Stomach smooth muscle (tissue), 2 donors: ENCODE measurements at regions not wholly inside any gene's neighbourhood (a gene's known extent, or its start where the extent isn't known, plus 50 kb on each side); places are given as distances from the start of the nearest gene placed in this dataset.

Experiments
- H3K27ac ChIP-seq: one replicate; pipeline ENCODE4 v1.7.0; 2013; ENCODE audit warnings: mild to moderate bottlenecking, low read length, inconsistent platforms
- H3K27me3 ChIP-seq, 2 donors: one replicate each; pipeline ENCODE4 v1.7.0; 2013; ENCODE audit warnings: low read length in 2 of 2; ENCODE audit not compliant: insufficient read depth in 2 of 2, control insufficient read depth in 1 of 2
- H3K36me3 ChIP-seq, 2 donors: one replicate each; pipeline ENCODE4 v1.7.0; 2013; ENCODE audit warnings: low read length in 2 of 2; ENCODE audit not compliant: control insufficient read depth in 2 of 2, insufficient read depth in 2 of 2
- H3K4me1 ChIP-seq: one replicate; pipeline ENCODE4 v1.7.0; 2013; ENCODE audit warnings: low read length; ENCODE audit not compliant: control insufficient read depth, insufficient read depth
- H3K4me3 ChIP-seq, 2 donors: one replicate each; pipeline ENCODE4 v1.7.0; 2013; ENCODE audit warnings: low read length in 2 of 2
- H3K9ac ChIP-seq, 2 donors: one replicate each; pipeline ENCODE4 v1.7.0; 2013; ENCODE audit warnings: low read length in 2 of 2, mild to moderate bottlenecking in 1 of 2
- H3K9me3 ChIP-seq, 2 donors: one replicate each; pipeline ENCODE4 v1.7.0; 2013; ENCODE audit warnings: low read length in 2 of 2; ENCODE audit not compliant: control insufficient read depth in 2 of 2
- donor health status: healthy.
- donor health status: Pancreatic carcinoma.

GRCh38 chr11:29029452-29029851, 921.3 kb downstream of the METTL15 start:
- Histone ChIP-seq H3K4me1 (no peaks in the 10 kb centered on the region), H3K27ac (no peak overlapping the region), H3K4me3 (no peak overlapping the region), H3K27me3 (no peaks in the 10 kb centered on the region), H3K9ac (no peak overlapping the region), H3K9me3 (peaks cover 2 to 4% of the 10 kb centered on the region in 2 donors), H3K36me3 (no peaks in the 10 kb centered on the region)

GRCh38 chr11:29027436-29027835, 919.2 kb downstream of the METTL15 start:
- no peak overlapping the region for H3K9ac ChIP-seq
- H3K27me3 ChIP-seq: no peaks in the 10 kb centered on the region
- no peaks in the 10 kb centered on the region for H3K4me1 ChIP-seq
- no peak overlapping the region for H3K27ac ChIP-seq
- no peak overlapping the region for H3K4me3 ChIP-seq
- peaks cover 2 to 4% of the 10 kb centered on the region in 2 donors for H3K9me3 ChIP-seq
- H3K36me3 ChIP-seq: no peaks in the 10 kb centered on the region

GRCh38 chr11:29026286-29026685, 918.1 kb downstream of the METTL15 start:
- Histone ChIP-seq H3K4me1 (no peaks in the 10 kb centered on the region), H3K9ac (no peak overlapping the region), H3K9me3 (peaks cover 2 to 4% of the 10 kb centered on the region in 2 donors), H3K27ac (no peak overlapping the region), H3K27me3 (no peaks in the 10 kb centered on the region), H3K36me3 (no peaks in the 10 kb centered on the region), H3K4me3 (no peak overlapping the region)

DNA sequence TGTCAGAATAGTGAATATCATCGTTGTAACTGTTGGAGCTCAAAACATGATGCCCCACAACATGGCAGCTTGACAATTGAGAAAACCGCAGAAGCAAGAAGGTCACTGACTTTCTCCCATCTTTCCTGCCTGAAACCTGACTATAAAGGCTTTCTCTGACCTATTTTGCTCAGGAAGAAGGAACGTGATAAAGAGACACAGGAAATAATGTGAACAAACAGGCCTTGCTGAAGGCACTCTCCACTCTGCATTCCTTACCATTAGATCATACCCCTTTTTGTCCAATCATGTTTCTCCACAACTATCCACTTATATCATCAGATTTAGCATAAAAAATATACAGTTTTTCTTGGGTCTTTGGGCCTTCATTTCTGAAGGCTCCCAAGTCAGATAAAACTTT, 916.8 kb downstream of the METTL15 start:
- peaks cover 2 to 4% of the 10 kb centered on the region in 2 donors for H3K9me3 ChIP-seq

DNA sequence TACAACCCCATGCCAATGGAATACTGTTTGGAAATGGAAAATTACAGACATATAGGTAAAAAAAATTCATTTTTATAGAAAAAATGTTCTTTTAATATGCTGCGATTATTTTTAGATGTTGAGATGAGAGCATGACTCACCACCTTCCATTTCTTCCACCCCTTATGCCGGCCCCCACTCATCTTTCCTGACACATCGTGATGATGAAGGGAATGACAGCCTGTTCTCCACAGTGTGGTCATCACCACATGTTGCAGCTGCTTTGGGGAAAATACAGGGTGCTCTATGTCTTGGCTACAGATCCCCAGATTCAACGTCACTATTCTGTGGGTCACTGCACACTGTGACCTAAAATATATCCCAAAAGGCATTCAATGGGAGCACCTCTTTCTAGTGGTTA, 916.2 kb downstream of the METTL15 start:
- Histone ChIP-seq H3K27ac (no peak overlapping the region), H3K4me1 (no peaks in the 10 kb centered on the region), H3K4me3 (no peak overlapping the region), H3K36me3 (no peaks in the 10 kb centered on the region), H3K9ac (no peak overlapping the region), H3K9me3 (peaks cover 0 to 3% of the 10 kb centered on the region in 2 donors), H3K27me3 (no peaks in the 10 kb centered on the region)

More for the DNA sequence above, 916.8 kb downstream of the METTL15 start:
- Histone ChIP-seq H3K9ac (no peak overlapping the region), H3K27me3 (no peaks in the 10 kb centered on the region), H3K36me3 (no peaks in the 10 kb centered on the region), H3K4me1 (no peaks in the 10 kb centered on the region), H3K4me3 (no peak overlapping the region), H3K27ac (no peak overlapping the region)

- H3K27me3 ChIP-seq: no peaks in the 10 kb centered on the region
- H3K27ac ChIP-seq: no peak overlapping the region
These were observed 915.6 kb downstream of the METTL15 start for GRCh38 chr11:29023761-29024160.

DNA sequence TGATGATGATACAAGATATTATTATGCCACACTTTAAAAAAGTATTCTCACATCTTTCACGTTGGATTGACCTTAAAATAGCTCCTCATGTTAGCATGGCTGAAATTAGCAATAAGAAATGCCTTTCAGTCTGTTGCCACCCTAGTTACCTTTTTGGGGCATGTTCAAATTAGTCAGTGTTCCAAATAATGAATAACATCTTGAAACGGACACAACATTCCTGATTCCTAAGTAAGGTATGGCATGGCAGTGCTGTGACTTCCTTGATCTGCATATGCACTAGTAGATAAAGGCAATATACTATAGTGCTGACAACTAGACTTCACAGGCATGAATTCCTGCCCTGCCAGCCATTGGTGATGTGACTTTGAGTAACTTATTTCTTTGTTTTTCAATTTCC, 914.5 kb downstream of the METTL15 start:
- Histone ChIP-seq H3K4me1 (no peaks in the 10 kb centered on the region), H3K9ac (no peak overlapping the region), H3K27me3 (no peaks in the 10 kb centered on the region), H3K9me3 (no peaks in the 10 kb centered on the region), H3K4me3 (no peak overlapping the region), H3K36me3 (no peaks in the 10 kb centered on the region), H3K27ac (no peak overlapping the region)

More at GRCh38 chr11:29023761-29024160, 915.6 kb downstream of the METTL15 start:
- no peaks in the 10 kb centered on the region for H3K9me3 ChIP-seq
- no peaks in the 10 kb centered on the region for H3K4me1 ChIP-seq
- H3K4me3 ChIP-seq: no peak overlapping the region
- H3K36me3 ChIP-seq: no peaks in the 10 kb centered on the region
- no peak overlapping the region for H3K9ac ChIP-seq

GRCh38 chr11:29019960-29020683, 911.9 kb downstream of the METTL15 start:
- Histone ChIP-seq H3K9me3 (no peaks in the 10 kb centered on the region), H3K27me3 (no peaks in the 10 kb centered on the region), H3K27ac (no peak overlapping the region), H3K4me1 (no peaks in the 10 kb centered on the region), H3K36me3 (no peaks in the 10 kb centered on the region), H3K4me3 (no peak overlapping the region), H3K9ac (no peak overlapping the region)

DNA sequence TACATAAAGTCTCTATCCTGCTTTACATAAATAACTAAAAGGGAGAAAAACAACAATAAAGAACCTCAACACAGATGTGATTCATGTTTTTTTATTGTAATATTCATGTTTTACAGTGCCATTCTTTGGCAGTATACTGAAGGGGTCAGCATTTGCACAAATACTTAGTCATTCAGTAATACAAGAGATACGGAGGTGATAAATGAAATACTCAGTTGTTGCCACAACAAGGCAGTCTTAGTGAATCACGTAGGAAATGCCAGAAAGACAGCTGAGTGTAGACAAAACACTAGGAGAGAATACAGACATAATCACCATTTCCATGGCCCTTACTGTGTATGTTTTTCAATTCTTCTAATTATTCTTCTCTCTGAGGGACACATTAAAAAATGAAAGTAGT, 910.4 kb downstream of the METTL15 start:
- H3K9ac ChIP-seq: no peak overlapping the region
- H3K9me3 ChIP-seq: no peaks in the 10 kb centered on the region
- no peaks in the 10 kb centered on the region for H3K4me1 ChIP-seq
- H3K27me3 ChIP-seq: no peaks in the 10 kb centered on the region
- H3K36me3 ChIP-seq: no peaks in the 10 kb centered on the region
- H3K4me3 ChIP-seq: no peak overlapping the region
- no peak overlapping the region for H3K27ac ChIP-seq

DNA sequence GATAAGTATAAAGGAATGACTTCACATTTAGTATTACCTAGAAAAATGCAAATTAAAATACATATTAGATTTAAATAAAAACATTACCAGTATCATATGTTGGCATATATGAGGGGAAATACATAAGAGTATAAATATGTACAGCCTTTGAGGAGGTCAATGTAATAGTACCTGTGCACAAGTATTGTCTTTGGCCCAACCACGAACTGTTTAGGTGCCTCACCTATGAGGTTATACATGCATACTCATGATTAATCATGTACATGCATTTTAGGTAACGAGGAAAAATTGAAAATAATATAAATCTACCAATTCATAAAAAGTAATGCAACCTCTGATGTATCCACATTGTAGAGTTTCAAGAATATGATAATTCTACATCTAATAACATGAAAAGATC, 909.8 kb downstream of the METTL15 start:
- Histone ChIP-seq H3K9ac (no peak overlapping the region), H3K36me3 (no peaks in the 10 kb centered on the region), H3K27me3 (no peaks in the 10 kb centered on the region), H3K4me3 (no peak overlapping the region), H3K27ac (no peak overlapping the region), H3K4me1 (no peaks in the 10 kb centered on the region), H3K9me3 (no peaks in the 10 kb centered on the region)

- no peaks in the 10 kb centered on the region for H3K9me3 ChIP-seq
- H3K9ac ChIP-seq: no peak overlapping the region
- H3K27ac ChIP-seq: no peak overlapping the region
- H3K36me3 ChIP-seq: no peaks in the 10 kb centered on the region
- no peak overlapping the region for H3K4me3 ChIP-seq
- H3K4me1 ChIP-seq: no peaks in the 10 kb centered on the region
- no peaks in the 10 kb centered on the region for H3K27me3 ChIP-seq
These were observed 904.3 kb downstream of the METTL15 start for GRCh38 chr11:29012507-29012906.
